Neuron (in vitro differentiated cells): ENCODE measurements at regions not wholly inside any gene's neighbourhood (a gene's known extent, or its start where the extent isn't known, plus 50 kb on each side); places are given as distances from the start of the nearest gene placed in this dataset.
"Not testable (repeated sequence)": the region's sequence is repeated elsewhere in the genome, so short reads cannot be mapped to it uniquely, and the experiment has no call there.

Source experiments
- H2AFZ ChIP-seq: one replicate; pipeline ENCODE4 v1.6.1; 2013; ENCODE audit warnings: low read depth, mild to moderate bottlenecking, inconsistent platforms, low read length, moderate library complexity
- H3K27me3 ChIP-seq: one replicate; pipeline ENCODE4 v1.6.1; 2013; ENCODE audit warnings: low read length; ENCODE audit not compliant: insufficient read depth
- H3K36me3 ChIP-seq: one replicate; pipeline ENCODE4 v1.6.1; 2013; ENCODE audit warnings: low read length; ENCODE audit not compliant: insufficient read depth
- H3K4me1 ChIP-seq: one replicate; pipeline ENCODE4 v1.6.1; 2013; ENCODE audit warnings: low read length; ENCODE audit not compliant: insufficient read depth
- H3K4me3 ChIP-seq: 2 replicates; pipeline ENCODE4 v1.5.1; 2013; ENCODE audit warnings: mild to moderate bottlenecking, low read length, moderate library complexity
- H3K9me3 ChIP-seq: one replicate; pipeline ENCODE4 v1.6.1; 2013; ENCODE audit warnings: low read length

DNA sequence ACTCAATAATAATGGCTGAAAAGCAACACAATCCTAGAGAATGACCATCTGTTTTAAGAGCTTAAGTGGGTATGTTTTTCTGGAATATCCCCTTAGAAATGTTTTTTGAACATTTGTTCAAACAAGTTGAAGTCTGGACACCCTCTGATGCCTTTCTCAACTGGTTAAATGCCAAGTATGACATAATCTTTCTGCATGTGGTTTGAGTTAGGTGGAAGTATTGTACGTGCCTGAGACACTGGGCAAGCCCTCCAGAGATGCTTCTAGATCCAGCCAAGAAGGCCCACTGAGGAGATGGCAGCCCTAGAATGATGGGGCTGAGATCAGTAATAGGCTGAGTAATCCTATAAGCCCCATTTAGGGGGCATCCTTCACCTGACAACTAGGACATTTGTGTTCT, 493.1 kb downstream of the MAGEE1 start:
- Histone ChIP-seq H3K36me3 (no peaks in the 10 kb centered on the region), H3K27me3 (no peaks in the 10 kb centered on the region), H3K9me3 (no peaks in the 10 kb centered on the region), H3K4me3 (no peak overlapping the region), H3K4me1 (no peaks in the 10 kb centered on the region), H2AFZ (no peak overlapping the region)

DNA sequence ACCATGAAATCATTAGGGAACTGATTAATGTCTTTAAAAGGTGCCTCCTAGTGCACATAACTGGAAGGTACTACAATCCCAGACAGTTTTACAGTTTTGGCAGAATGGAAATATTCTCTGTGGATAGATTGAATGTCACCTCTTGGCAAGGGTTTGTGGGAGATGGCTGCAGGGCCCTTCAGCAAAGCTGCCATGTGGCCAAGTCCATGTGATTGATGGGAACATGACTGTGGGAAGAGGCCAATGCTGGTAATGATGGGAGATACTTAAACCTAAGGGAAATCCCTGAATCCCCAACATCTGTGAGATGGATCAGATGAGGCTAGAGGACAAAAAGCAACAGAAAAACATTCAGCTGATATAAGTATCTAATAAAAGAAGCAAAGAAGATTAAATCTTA, 493.7 kb downstream of the MAGEE1 start:
- Histone ChIP-seq H3K36me3 (no peaks in the 10 kb centered on the region), H3K27me3 (no peaks in the 10 kb centered on the region), H3K4me1 (no peaks in the 10 kb centered on the region), H3K9me3 (no peaks in the 10 kb centered on the region), H3K4me3 (no peak overlapping the region), H2AFZ (no peak overlapping the region)

DNA sequence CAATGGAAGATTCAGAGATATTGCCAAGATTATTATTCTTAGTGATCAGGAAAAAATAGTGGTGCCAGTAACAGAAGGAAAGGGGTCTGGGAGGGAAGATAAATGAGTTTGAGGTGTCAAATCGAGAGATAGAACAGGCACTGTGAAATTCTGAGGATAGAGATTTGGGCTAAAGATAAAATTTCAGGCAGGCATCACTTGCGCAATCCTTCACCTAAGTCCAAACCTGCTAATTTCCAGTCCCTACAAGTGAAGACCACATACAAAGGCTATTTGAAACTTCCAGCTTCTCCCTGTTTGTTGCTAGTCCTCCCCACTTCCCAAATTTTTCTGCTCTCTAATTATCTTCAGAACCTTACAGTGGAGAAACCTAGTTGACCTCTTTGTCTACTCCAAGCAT, 494.6 kb downstream of the MAGEE1 start:
- Histone ChIP-seq H3K9me3 (no peaks in the 10 kb centered on the region), H2AFZ (no peak overlapping the region), H3K4me3 (no peak overlapping the region), H3K36me3 (no peaks in the 10 kb centered on the region), H3K4me1 (no peaks in the 10 kb centered on the region), H3K27me3 (no peaks in the 10 kb centered on the region)

DNA sequence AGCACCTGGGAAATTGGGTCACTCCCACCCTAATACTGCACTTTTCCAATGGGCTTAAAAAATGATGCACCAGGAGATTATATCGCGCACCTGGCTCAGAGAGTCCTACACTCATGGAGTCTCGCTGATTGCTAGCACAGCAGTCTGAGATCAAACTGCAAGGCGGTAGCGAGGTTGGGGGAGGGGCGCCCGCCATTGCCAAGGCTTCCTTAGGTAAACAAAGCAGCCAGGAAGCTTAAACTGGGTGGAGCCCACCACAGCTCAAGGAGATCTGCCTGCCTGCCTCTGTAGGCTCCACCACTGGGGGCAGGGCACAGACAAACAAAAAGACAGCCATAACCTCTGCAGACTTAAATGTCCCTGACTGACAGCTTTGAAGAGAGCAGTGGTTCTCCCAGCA, 497.1 kb downstream of the MAGEE1 start:
- H3K4me3 ChIP-seq, H2AFZ ChIP-seq, H3K4me1 ChIP-seq, H3K36me3 ChIP-seq, H3K9me3 ChIP-seq, H3K27me3 ChIP-seq: not testable (repeated sequence)

DNA sequence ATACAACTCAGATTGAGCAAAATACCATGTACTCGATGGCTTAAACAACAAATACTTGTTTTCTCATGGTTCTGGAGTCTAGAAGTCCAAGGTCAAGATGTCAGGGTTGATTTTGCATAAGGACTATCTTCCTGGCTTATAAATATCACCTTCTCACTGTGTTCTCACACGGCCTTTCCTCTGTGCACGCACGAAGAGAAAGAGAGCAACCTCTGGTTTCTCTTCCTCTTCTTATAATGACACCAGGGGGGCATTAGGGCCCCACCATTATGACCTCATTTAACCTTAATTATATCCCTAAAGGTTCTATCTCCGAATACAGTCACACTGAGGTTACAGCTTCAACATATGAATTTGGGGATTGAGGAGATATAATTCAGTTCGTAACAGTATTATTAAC, 504.0 kb downstream of the MAGEE1 start:
- H3K4me1 ChIP-seq, result no peaks in the 10 kb centered on the region
- no peak overlapping the region for H3K4me3 ChIP-seq
- no peak overlapping the region for H2AFZ ChIP-seq
- no peaks in the 10 kb centered on the region for H3K9me3 ChIP-seq
- H3K27me3 ChIP-seq, result no peaks in the 10 kb centered on the region
- H3K36me3 ChIP-seq, result no peaks in the 10 kb centered on the region

DNA sequence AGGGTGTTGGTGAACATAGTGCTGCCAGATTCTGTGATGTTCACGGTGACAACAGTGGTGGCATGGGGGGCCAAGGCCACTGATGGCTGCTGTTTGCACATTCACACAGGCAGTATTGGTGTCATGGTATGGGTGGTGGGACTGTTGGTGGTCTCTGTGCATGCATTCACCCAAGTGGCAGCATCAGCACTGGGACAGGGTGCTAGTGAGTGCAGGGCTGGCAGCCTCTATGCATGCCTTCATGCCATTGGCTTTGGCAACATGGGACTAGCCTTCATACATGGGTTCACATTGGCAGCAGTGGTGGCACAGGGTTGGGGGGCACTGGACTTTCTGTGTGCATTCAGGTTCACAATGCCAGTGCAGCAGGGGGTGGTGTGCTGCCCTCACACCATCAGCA, 489.7 kb upstream of the FGF16 start:
- no peak overlapping the region for H2AFZ ChIP-seq
- H3K4me3 ChIP-seq, result no peak overlapping the region
- peaks cover 7% of the 10 kb centered on the region for H3K9me3 ChIP-seq
- H3K27me3 ChIP-seq, result no peaks in the 10 kb centered on the region
- no peaks in the 10 kb centered on the region for H3K36me3 ChIP-seq
- H3K4me1 ChIP-seq, result no peaks in the 10 kb centered on the region

DNA sequence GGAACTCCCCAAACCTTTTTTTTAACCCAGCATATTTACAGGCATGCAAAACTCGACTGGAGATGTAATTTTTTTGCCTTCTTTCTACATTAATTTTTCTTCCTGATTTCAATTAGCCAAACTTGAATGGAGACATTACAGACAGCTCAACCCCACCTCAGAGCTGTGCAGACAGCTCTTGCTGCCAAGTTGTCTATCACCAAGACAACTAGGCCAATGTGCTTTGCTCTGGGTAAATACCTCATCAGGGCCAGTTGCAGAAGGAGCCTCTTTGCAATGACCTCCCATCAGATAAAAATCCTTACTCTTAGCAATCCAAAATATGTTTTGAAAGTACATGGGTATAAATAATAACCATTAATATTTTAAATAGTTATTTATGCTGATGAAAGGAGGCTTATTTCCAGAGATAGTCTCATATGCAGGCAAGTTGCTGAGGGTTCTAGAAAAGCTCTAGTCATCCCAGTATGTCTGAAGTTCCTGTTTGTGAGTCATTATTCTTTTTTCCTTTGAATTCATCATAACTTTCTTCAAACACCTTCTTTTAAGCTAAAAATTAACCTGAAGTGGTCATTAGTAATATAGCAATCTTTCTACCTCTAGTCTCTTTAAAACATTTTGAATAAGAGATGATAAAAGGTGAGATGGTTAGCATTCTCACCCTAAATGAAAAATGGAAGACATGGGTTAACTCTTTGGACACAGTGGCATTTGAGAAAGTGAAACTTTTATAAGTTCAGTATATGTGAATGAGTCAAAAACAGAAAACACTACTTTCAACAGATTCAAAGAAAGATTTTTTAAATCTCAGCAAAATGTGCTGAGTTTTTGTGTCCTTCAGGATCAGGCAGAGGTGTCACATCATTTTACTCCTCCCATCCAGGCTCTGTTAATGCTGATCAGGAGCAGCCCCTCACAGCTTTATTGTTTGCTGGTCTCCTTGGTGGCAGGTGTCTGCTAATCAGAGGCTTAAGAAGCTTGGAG, 475.5 kb upstream of the FGF16 start:
- Histone ChIP-seq H3K9me3 (no peaks in the 10 kb centered on the region), H3K36me3 (no peaks in the 10 kb centered on the region), H3K27me3 (peaks cover 2% of the 10 kb centered on the region), H3K4me1 (no peaks in the 10 kb centered on the region), H2AFZ (no peak overlapping the region), H3K4me3 (no peak overlapping the region)

DNA sequence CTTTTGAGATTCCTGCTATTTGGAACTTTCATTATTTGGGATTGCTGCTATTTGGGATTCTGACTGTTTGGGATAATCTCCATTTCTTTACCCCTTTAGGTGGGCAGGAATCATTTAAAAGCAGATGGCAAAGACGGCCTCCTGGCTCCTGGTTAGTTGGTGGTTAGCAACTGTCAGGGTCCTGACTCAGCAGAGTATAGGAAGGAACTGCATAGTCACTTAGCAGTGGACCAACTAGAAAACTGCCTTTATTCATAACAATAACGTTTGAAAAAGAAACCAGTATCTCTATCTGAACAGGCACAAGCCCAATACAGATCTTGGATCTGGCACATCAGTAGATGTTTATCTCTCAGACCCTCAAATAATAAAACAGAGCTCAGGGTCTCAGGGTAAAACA, 469.7 kb upstream of the FGF16 start:
- H3K4me1 ChIP-seq, result no peaks in the 10 kb centered on the region
- no peaks in the 10 kb centered on the region for H3K27me3 ChIP-seq
- no peak overlapping the region for H3K4me3 ChIP-seq
- peaks cover 4% of the 10 kb centered on the region for H3K9me3 ChIP-seq
- no peaks in the 10 kb centered on the region for H3K36me3 ChIP-seq
- no peak overlapping the region for H2AFZ ChIP-seq

DNA sequence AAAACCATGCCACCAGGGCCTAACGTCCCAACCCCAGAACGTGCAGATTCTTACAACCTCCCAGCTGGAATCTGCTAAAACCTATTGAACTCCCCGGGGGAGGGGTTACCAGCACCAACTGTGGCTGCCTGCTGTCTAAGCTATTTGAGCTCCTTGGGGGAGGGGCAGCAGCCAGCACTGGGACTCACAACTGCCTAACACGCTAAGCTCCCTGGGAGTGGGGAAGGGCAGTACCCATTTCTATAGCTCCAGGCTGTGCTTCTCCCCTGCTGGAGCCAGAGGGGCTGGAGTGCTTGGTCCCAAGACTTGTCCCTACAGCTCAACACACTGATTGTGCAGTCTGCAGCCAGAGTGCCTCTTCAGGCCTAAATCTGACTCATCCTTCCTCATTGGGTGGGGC, 459.8 kb upstream of the FGF16 start:
- H3K4me3 ChIP-seq, result no peak overlapping the region
- no peaks in the 10 kb centered on the region for H3K27me3 ChIP-seq
- H3K4me1 ChIP-seq, result no peaks in the 10 kb centered on the region
- H3K36me3 ChIP-seq, result no peaks in the 10 kb centered on the region
- no peak overlapping the region for H2AFZ ChIP-seq
- H3K9me3 ChIP-seq, result no peaks in the 10 kb centered on the region

DNA sequence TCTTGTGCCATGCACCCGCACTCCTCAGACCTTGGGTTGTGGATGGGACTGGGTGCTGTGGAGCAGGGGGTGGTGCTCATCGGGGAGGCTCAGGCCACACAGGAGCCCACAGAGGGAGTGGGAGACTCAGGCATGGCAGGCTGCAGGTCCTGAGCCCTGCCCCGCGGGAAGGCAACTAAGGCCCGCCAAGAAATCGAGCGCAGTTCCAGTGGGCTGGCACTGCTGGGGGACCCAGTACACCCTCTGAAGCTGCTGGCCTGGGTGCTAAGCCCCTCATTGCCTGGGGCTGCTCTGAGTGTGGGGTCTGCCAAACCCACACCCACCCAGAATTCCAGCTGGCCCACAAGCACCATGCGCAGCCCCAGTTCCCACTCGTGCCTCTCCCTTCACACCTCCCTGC, 450.5 kb upstream of the FGF16 start:
- peaks cover 2% of the 10 kb centered on the region for H3K36me3 ChIP-seq

DNA sequence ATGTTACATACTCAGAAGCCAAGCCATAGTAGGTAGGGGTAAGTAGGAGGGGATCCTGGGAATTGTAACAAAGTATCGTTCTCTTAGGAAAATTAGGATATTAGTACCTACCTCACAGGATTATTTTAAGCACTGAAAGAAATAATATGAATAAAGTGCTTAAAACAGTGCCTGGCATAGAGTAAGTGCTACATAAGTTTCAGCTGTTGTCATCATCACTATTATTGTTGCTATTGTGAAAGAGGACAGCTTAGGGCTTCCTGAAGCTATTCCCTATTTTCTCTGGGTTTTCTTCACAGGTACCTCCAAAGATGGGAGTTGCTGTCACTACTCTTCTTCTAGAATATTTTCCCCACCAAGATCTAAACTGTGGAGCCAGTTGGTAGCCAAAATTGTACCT, 443.7 kb upstream of the FGF16 start:
- Histone ChIP-seq H2AFZ (no peak overlapping the region), H3K27me3 (no peaks in the 10 kb centered on the region), H3K36me3 (peaks cover 2% of the 10 kb centered on the region), H3K4me3 (no peak overlapping the region), H3K4me1 (no peaks in the 10 kb centered on the region), H3K9me3 (no peaks in the 10 kb centered on the region)

More for the DNA sequence above, 450.5 kb upstream of the FGF16 start:
- no peaks in the 10 kb centered on the region for H3K4me1 ChIP-seq
- no peak overlapping the region for H3K4me3 ChIP-seq
- H2AFZ ChIP-seq, result no peak overlapping the region
- H3K27me3 ChIP-seq, result no peaks in the 10 kb centered on the region
- H3K9me3 ChIP-seq, result peaks cover 12% of the 10 kb centered on the region

DNA sequence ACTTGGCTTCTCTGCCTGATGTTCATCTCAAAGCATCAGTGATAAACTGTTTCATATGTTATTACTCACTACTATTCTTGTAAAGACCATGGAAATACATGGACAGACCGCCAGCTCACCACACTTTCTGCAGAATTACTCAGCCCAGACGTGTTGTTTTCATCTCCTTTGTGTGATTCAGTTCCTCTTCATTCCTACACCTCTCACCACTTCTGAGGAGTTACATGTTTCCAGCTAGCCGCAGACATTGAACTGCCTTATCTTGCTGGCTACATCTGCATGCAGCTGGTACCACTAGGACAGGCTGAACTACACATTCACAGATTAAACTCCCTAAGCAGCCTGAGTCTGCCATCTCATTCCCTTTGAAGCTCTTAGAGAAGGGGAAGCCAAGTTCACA, 443.2 kb upstream of the FGF16 start:
- Histone ChIP-seq H3K4me3 (no peak overlapping the region), H3K4me1 (no peaks in the 10 kb centered on the region), H2AFZ (no peak overlapping the region), H3K9me3 (no peaks in the 10 kb centered on the region), H3K36me3 (peaks cover 2% of the 10 kb centered on the region), H3K27me3 (no peaks in the 10 kb centered on the region)

DNA sequence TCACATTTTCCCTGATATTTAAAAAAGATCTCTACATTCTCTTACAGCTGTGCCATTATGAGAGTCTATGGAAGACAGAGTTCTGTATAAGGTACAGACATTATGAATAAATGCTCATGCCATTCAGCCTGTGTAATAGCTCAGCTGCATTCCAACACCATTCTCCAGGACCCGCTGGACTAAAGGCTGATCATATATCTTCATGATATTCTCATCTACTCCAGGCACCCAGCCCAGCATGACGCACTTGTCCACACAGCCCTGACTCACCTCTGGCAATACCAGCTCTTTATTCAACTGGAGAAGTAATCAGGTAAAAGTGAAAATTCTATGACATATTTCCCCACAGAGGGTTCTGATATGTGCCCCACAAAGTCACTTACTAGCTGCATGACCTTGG, 437.5 kb upstream of the FGF16 start:
- Histone ChIP-seq H3K4me3 (no peak overlapping the region), H3K4me1 (peaks cover 2% of the 10 kb centered on the region), H3K27me3 (no peaks in the 10 kb centered on the region), H3K36me3 (no peaks in the 10 kb centered on the region), H3K9me3 (no peaks in the 10 kb centered on the region), H2AFZ (no peak overlapping the region)
